A673 (cell line): ENCODE measurements at regions not wholly inside any gene's neighbourhood (a gene's known extent, or its start where the extent isn't known, plus 50 kb on each side); places are given as distances from the start of the nearest gene placed in this dataset.

Experiments used
- BruUV-seq: library from RNA; stranded (reverse); fragments of 400-500 nt; replicated peaks from 2 replicates; lab custom pipeline; 2021; lab: Mats Ljungman, UMichigan
- CTCF ChIA-PET: fragments of 300-600 bp; sonication (Branson Sonifier 250); formaldehyde crosslinking; loops from one replicate; lab custom pipeline; 2022; ENCODE audit warnings: antibody characterized with exemption; lab: Charles Lee
- POLR2A ChIA-PET: fragments of 300-600 bp; sonication (Branson Sonifier 250); formaldehyde crosslinking; loops from one replicate; lab custom pipeline; 2022; ENCODE audit warnings: antibody characterized with exemption; ENCODE audit not compliant: low non-redundant PET; lab: Charles Lee
- DNase-seq: peaks from one replicate; pipeline ENCODE4 v3.0.0-alpha.2; 2015; ENCODE audit warnings: low spot score
- H3K27ac ChIP-seq: fragments of 200-600 bp; sonication (generic); 2 replicates; pipeline ENCODE4 v1.5.1; 2016; ENCODE audit warnings: mixed run types, low read depth, mild to moderate bottlenecking, mixed read lengths, antibody characterized with exemption, low read length; ENCODE audit not compliant: poor library complexity, severe bottlenecking
- H3K27me3 ChIP-seq: fragments of 200-600 bp; sonication (generic); replicated peaks from 2 replicates; pipeline ENCODE4 v1.6.1; 2017; ENCODE audit warnings: mixed run types, low read depth, mild to moderate bottlenecking, mixed read lengths, antibody characterized with exemption, low read length; ENCODE audit not compliant: insufficient read depth, poor library complexity
- H3K36me3 ChIP-seq: fragments of 200-600 bp; sonication (generic); 2 replicates; pipeline ENCODE4 v1.6.1; 2016; ENCODE audit warnings: mixed run types, mild to moderate bottlenecking, mixed read lengths, antibody characterized with exemption, low read length; ENCODE audit not compliant: insufficient read depth, poor library complexity, severe bottlenecking
- H3K4me1 ChIP-seq: fragments of 200-600 bp; sonication (generic); 2 replicates; pipeline ENCODE4 v1.6.1; 2017; ENCODE audit warnings: mixed run types, mild to moderate bottlenecking, mixed read lengths, antibody characterized with exemption, low read length; ENCODE audit not compliant: insufficient read depth, poor library complexity, severe bottlenecking
- H3K4me3 ChIP-seq: fragments of 200-600 bp; sonication (generic); 2 replicates; pipeline ENCODE4 v1.5.1; 2016; ENCODE audit warnings: low read depth, mixed run types, mild to moderate bottlenecking, mixed read lengths, low read length; ENCODE audit not compliant: poor library complexity, severe bottlenecking
- H3K9me3 ChIP-seq: fragments of 200-600 bp; sonication (generic); 2 replicates; pipeline ENCODE4 v1.6.1; 2016; ENCODE audit warnings: mixed run types, low read depth, mild to moderate bottlenecking, mixed read lengths, antibody characterized with exemption, low read length; ENCODE audit not compliant: poor library complexity, severe bottlenecking
- EZH2 ChIP-seq: fragments of 200-600 bp; sonication (generic); IDR thresholded peaks from 2 replicates; pipeline ENCODE4 v1.6.1; 2017; ENCODE audit warnings: borderline replicate concordance, low read depth, mild to moderate bottlenecking, mixed read lengths, antibody characterized with exemption, low read length; ENCODE audit not compliant: poor library complexity, severe bottlenecking
- intact Hi-C: fragments of 100-400 bp; cut with micrococcal nuclease; formaldehyde crosslinking; loops from one replicate; pipeline ENCODE4 v1.10.0; 2022; ENCODE audit not compliant: unreplicated experiment
- TF ChIP-seq, protein P1 (sequence below): fragments of 300-800, 200-600 bp; sonication (generic); conservative IDR thresholded peaks from 2 replicates; pipeline ENCODE4 v1.5.1; 2017; ENCODE audit warnings: low read depth, mild to moderate bottlenecking, antibody characterized with exemption, low read length, moderate library complexity, mixed read lengths

DNA sequence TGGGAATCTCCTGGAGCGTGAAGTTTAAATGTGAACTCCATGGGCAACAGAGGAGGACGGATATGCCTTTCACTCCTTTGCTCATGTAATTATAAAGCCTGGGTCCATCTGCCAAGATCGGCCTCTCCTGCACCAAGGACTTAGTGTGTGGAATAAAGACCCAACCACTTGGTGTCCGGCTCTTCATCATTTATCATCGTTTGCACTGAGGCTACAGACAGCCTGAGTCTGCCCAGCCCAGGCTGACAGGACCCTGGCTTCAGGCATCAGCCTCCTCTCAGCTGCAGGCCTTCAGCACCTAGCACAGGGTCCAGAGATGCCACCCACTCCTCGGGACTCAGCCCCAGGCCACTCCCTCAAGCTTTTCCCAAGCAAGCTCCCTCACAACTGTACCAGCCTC is 206.8 kb upstream of the IPO5 start:
- Histone ChIP-seq H3K4me3 (no peak overlapping the region), H3K9me3 (no peaks in the 10 kb centered on the region), H3K27ac (no peak overlapping the region), H3K4me1 (peaks cover 7% of the 10 kb centered on the region), H3K36me3 (no peaks in the 10 kb centered on the region), H3K27me3 (no peaks in the 10 kb centered on the region)
- no peak for DNase-seq
- intact Hi-C loops: no loop called here
- TF ChIP-seq EZH2: no peak
- TF ChIP-seq, protein P1, sequence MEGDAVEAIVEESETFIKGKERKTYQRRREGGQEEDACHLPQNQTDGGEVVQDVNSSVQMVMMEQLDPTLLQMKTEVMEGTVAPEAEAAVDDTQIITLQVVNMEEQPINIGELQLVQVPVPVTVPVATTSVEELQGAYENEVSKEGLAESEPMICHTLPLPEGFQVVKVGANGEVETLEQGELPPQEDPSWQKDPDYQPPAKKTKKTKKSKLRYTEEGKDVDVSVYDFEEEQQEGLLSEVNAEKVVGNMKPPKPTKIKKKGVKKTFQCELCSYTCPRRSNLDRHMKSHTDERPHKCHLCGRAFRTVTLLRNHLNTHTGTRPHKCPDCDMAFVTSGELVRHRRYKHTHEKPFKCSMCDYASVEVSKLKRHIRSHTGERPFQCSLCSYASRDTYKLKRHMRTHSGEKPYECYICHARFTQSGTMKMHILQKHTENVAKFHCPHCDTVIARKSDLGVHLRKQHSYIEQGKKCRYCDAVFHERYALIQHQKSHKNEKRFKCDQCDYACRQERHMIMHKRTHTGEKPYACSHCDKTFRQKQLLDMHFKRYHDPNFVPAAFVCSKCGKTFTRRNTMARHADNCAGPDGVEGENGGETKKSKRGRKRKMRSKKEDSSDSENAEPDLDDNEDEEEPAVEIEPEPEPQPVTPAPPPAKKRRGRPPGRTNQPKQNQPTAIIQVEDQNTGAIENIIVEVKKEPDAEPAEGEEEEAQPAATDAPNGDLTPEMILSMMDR: no peak
- BruUV-seq: no TSS peak
- ChIA-PET CTCF (no interaction called here), POLR2A (no interaction called here)

- Histone ChIP-seq H3K4me1 (peaks cover 1% of the 10 kb centered on the region), H3K27me3 (no peaks in the 10 kb centered on the region), H3K36me3 (no peaks in the 10 kb centered on the region), H3K9me3 (no peaks in the 10 kb centered on the region), H3K4me3 (no peak overlapping the region), H3K27ac (no peak overlapping the region)
- CTCF ChIA-PET: no interaction called here
- intact Hi-C loops: no loop called here
- BruUV-seq: no TSS peak
- POLR2A ChIA-PET: no interaction called here
- peak; percentile 34 for DNase-seq
- TF ChIP-seq, protein P1: peak; percentile 36; the same call in 1 of the 2 replicates
- TF ChIP-seq EZH2: no peak
Measured at GRCh38 chr13:97749174-97749573, 204.3 kb upstream of the IPO5 start.

DNA sequence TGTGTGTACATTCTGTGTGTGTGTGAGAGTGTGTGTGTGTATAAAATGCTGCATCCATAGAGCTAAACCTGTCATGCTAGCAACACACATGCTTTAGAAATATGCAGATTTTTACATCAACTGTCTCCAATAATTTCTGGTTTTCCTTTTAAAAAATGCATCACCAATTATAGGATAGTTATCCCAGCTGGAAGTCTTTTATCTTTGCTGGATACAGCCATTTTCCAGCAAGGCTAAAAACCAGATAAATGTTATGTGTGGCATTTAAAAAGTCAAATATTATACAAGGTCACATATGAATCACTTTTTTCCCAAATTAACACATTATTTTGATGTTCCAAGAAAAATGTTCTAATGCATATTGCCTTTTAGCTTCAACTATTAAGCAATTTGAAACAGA is 202.0 kb upstream of the IPO5 start:
- ChIA-PET CTCF (no interaction called here), POLR2A (no interaction called here)
- Histone ChIP-seq H3K9me3 (no peaks in the 10 kb centered on the region), H3K27ac (no peak overlapping the region), H3K36me3 (no peaks in the 10 kb centered on the region), H3K27me3 (no peaks in the 10 kb centered on the region), H3K4me3 (no peak overlapping the region), H3K4me1 (no peaks in the 10 kb centered on the region)
- DNase-seq: no peak
- no peak for TF ChIP-seq EZH2
- TF ChIP-seq, protein P1: no peak
- BruUV-seq: no TSS peak
- intact Hi-C loops: no loop called here
